ENCODE measurements at regions not wholly inside any gene's neighbourhood (a gene's known extent, or its start where the extent isn't known, plus 50 kb on each side); places are given as distances from the start of the nearest gene placed in this dataset.
A peak's percentile ranks its signal among the peaks of the same experiment; 100 is the strongest.
"Not testable (repeated sequence)": the region's sequence is repeated elsewhere in the genome, so short reads cannot be mapped to it uniquely, and the experiment has no call there.

DNA sequence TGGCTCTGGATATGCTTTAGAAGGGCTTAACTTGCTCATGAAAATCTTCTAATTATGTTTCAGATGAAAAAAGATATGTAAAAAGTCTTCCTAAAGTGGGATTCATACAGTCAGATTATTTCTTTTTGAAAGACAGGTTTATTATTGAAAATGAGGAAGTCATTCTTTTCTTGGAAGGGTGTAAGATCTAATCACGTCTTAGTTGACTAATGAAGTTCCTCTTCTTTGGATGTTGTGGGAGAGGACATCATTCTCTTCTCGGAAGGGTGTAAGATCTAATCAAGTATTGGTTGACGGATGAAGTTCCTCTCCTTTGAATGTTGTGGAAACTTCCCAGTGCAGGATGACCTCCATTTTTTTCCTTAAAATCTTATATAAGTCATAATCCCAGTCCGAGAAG, 74.9 kb downstream of the ALG10 start:
- no peak for DNase-seq (ENCODE audit: low spot score)

DNA sequence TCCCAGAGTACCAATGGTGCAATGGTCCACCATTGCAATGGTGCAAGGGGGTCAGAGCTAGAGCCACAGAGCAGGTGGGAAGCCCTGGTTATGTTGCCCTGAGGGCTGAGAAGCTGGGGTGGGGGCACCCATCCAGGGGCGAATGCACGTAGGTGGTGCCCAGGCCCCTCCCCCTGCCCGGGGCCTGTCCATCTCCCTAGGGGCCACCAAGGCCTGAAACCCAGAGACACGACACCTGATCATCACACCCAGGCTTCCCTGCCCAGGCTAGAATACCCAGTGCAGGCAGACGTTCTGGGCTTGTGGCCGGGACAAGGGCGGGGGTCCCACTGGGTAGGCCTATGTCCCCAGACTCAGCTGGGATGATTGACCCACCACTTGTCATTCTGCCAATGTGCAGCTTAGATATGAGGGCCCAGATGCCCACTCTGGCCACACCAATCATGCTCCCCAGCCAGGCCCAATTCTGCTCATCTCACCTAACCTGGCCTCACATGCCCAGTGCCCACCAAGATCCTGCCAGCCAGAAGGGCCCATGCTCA, 83.2 kb downstream of the ALG10 start:
- DNase-seq (ENCODE audit: low spot score), result no peak

DNA sequence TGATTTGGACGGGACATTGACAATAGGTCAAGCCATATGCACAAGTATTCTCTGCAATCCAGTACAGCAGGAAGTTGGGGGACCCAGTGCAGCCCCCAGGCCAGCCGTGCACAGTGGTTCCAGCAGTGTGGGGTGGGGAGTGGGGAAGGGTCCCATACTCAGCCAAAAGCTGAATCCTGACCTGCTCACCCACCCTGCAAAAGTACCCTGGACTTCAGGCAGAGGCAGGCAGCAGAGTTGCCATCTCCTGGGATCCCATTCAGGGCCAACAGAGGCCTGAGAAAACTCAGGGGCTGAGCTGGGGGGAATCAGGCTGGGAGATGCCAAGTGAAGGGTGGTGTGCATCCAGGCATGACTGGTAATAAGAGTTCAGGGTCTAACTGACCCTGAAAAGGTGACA, 83.9 kb downstream of the ALG10 start:
- no peak for DNase-seq (ENCODE audit: low spot score)

DNA sequence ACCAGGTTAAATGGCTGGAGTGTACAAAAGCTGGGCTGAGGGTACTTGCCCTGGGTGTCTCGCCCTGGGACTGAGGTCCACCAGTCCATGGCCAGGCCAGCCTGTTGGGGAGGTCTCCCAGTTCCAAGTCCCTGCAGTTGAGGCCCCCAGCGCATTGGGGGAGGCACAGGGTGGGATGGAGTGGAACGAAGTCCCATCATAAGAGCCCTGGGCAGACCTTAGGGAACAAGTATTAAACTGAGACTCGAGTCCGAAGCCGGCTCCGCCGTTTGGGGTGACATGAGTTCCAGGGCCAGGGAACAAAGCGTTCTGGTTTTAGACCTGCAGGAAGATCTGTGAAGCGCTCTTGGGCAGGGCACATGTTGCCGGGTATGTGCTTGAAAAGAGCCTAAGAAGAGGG, 84.7 kb downstream of the ALG10 start:
- no peak for DNase-seq (ENCODE audit: low spot score)

DNA sequence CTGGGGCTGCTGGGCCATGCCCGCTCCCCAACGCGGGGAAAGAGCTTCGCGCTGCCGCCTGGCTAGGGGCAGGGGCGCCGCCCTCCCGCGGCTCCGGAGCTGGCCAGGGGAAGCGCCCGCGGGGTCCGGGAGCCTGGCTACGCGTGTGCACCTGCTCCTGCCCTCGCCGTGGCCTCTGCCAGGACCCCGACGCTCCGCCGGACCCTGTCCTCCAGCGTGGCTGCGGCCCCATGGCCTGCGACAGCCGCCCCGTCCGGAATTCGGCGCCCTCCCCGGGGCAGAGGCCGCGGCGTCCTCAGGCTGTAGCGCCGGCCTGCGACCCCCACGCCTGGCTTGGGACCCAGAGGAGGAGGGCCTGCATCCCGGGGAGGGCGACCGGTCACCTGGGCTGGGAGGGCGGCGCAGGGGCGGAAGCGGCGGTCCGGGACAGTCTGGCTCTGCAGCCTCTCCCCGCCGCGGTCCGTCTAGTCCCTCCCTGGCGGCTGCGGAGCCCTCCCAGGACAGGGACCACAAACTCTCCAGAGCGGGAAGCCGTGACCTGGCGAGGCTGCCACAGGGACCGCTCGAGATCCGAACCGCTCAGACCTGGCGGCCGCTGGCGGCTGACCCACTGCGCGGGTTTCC, 85.6 kb downstream of the ALG10 start:
- no peak for DNase-seq (ENCODE audit: low spot score)

DNA sequence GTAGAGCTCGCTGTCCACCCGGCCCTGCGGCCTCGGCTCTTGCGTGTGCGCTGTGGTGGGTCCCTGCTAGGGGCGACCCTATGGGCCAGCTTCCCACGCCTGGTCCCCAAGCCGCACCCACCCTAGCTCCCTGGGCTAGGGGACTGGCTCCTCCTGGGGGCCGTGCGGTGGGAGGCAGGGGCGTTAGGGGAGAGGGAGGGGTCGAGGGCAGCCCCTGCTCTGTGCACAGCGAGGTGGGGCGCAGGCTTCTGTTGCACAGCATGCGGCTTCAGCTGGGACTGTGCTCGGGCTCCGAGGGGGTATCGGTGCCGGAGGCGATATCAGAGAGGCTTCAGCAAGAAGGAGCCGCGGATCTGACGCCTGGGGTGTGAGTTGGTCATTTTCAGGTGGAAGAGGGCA, 86.1 kb downstream of the ALG10 start:
- no peak for DNase-seq (ENCODE audit: low spot score)

DNA sequence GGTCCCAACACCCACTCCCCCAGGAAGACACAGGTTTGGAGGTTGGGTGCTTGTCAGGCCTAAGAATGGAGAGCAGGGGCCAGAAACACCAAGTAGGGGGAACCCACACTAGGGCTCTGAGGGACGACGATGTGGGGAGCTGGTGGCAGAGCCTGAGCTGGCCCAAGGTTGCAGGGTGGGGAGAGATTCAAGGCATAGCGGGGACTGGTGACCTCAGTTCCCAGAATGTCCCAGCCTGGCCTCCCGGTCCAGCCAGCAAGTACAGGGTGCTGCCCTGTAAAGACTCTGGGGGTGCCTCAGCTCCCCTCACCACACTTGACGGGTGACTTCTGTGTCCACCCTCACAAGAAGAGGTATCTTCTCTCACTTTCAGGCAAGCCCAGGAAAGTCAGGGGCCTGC, 86.7 kb downstream of the ALG10 start:
- DNase-seq (ENCODE audit: low spot score), result no peak

DNA sequence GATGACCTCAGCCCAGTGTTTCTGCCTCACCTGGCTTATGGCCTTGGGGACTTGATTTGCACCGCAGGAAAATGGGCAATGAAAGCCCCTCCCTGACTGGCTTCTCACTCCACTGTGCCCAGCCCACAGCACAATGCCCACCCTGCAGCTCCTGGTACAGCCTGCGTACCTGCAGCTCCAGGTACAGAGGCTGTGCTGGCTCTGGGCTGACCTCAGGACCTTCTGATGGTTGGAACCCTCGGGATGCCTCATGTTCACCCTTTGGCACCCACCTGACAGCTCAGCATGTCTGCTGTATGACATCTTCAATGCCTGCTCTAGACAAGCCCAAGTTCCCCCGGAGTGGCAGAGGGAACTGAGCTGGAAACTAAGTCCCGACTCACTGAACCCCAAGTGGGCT, 87.1 kb downstream of the ALG10 start:
- no peak for DNase-seq (ENCODE audit: low spot score)

DNA sequence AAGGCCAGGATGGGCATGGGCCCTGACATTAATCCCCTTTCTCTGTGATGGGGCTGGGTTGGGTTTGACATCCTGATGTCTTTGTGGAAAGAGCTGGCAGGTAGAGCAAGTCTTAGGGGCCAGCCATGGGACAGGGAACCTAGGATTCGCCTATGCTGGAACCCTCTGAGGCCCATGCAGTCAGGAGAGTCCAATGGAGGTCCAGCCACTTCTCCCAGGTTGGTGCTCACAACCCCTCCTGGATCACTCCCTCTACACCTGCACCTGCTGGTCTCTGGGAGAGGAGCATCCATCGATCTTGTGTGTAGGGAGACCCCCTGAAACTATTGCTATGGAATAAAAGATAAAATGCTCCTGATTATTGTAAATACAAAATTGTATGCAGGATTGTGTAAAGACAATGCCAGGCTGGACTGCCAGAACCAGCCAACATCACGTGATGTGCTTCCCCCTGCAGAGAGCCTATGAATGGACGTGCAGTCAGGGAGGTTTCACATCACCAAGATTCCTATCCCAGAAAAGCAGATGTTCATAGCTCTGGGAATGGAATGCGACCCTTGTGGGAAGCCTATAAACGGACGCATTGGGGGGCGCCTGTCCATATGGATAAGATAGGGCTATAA, 87.7 kb downstream of the ALG10 start:
- not testable (repeated sequence) for DNase-seq (ENCODE audit: low spot score)

DNA sequence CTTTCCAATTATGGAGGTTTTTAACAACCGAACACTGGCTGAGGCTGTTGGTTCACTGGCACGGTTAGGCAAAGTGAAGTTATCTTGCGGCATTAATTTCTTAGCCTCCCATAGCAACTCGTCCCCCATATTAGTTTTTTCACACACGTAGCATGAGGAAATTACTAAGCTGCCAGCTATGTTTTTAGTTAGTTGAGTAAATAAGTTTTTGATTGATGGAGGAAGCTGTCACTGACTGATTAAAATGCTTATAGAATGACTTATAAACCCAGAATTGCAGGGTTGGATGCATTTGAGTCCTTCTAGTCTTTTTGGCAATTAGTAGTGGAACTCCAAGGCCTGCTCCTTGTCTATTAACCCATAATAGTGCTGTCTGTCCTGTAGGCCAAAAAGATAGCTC, 97.1 kb downstream of the ALG10 start:
- DNase-seq (ENCODE audit: low spot score), result no peak

DNA sequence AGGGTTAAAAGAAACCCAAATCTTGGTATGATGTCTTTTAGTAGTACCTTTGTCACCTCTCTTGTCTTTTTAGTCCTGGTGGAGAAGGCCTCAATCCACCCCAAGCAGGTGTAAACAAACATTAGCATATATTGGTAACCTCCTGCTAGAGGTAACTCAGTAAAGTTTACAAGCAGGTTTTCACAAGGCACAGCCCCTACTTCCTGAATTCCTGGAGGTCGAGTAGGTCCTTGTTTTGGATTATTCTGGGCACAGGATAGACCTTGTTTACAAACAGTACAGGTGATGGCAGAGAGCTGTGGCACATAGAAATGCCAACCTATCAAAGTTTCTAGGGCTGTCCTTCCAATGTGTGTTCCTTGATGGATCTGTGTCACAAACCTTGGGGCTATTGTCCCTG, 99.1 kb downstream of the ALG10 start:
- DNase-seq (ENCODE audit: low spot score), result no peak

DNA sequence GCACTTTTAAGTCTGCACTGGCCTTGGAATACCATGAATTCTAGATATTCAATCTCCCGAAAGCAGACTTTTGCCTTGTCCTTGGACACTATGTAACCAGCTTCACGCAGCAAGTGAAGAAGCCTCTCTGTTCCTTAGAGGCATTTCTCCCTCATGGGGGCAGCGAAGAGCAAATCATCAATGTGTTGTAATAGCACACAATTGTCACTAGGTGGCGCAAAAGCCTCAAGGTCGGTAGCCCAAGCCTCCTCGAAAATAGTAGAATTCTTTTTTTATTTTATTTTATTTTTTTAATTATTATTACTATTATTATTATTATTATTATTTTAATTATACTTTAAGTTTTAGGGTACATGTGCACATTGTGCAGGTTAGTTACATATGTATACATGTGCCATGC, 100.8 kb downstream of the ALG10 start:
- peak; percentile 52 for DNase-seq (ENCODE audit: low spot score)

DNA sequence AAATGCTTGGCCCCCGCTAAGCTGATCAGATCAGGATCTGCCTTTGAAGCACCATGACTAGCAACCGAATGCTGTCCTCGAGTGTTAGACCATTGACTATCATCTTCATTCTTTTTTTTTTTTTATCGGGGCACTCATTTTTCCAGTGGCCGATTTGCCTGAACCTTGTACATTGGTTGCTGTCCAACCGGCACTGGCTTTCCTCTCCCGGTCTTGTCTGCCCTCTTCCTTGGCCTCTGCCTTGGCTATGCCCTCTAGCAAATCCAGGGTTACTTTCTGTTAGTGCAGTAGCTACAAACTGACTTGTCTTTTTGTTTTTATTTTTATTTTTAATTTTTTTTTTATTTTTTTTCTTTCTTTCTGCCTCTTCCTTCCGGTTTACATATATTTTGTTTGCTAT, 102.3 kb downstream of the ALG10 start:
- no peak for DNase-seq (ENCODE audit: low spot score)

DNA sequence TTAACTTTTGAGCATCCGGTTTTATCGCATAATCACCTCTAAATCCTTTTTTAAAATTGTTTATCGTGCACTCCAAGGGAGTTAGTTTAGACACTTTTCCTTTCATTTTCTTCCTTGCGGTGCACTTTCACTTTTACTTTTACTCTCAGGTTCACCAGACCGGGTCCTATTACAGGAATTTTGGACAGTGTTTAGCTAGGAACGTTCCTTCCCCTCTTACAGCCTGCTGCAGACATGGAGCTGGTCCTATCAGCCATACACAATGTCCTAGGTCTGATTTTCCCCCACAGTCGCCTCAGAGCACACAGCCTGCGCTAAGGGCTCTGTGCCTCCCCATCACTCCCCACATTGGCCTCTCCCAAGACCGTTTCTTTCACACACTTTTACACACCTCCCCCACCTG, 103.9 kb downstream of the ALG10 start:
- DNase-seq (ENCODE audit: low spot score), result no peak

DNA sequence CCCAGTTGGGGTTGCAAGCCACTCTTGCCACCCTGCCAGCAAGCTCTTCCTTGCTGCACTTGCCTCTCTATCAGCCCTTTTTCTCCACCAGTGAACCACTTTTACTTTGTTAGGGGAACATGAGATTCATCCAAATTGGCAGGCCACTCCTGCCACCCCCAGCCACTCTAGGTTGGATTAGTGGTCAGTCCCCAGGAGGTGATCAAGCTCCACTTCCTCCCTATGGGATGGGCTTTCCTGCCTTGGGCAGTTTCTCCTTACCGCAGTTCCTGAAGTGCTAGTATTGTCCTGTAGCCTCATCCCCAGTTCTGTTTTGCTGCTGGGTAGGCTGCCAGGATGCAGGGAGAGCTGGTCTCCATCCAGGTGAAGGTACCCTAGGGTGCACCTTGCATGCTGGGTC, 104.5 kb downstream of the ALG10 start:
- no peak for DNase-seq (ENCODE audit: low spot score)

DNA sequence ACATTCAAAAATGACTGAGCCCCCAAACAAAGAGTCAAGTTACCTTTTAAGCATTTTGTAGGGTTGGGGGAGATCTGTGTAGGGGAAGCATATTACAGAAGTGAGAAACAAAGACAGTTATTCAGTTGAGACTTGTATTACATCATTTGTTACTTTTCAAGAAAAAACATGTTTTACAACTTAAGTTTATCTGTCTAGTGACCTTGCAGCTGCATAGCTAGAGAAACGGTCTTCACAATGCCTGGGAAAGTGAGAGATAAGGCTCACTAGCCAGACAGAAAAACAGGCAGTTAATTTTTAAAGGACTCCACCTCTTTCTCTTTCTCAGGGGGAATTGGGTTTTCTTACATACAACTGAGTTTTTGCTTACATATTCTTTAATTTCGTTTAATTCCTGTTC, 105.1 kb downstream of the ALG10 start:
- DNase-seq (ENCODE audit: low spot score), result not testable (repeated sequence)

DNA sequence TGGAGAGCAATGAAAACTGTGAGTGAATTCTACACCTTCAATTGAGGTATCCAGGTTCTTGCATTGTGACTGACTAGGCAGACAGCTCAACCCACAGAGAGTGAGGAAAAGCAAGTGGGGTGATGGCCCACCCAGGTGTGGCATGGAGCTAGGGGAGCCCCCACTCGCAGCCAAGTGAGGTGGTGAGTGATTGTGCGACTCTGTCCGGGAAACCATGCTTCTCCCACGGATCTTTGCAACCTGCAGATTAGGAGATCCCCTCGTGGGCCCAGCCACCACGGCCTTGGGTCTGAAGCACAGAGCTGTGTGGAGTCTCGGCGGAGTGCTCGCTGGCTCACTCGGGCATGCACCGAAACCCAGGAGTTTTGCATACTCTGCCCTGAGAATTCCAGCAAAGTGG, 120.1 kb downstream of the ALG10 start:
- no peak for DNase-seq (ENCODE audit: low spot score)

DNA sequence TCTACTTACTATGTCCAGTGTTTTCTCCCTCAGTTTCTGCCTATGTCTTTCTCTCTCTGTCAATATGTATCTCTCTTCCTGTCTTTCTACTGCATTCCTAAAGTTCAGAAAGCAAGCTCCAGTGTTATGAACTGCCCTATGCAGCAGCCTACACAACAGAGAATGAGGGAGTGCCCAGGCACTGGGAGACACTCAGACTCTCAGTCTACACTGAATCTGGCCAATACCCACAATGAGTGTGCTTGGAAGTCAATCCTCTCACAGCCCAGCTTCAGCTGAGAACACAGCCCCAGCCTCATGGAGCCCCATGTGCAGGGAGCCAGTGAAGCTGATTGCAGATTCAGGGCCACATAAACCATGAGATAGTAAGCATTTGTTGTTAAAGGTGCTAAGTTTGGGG, 128.7 kb downstream of the ALG10 start:
- no peak for DNase-seq (ENCODE audit: low spot score)

DNA sequence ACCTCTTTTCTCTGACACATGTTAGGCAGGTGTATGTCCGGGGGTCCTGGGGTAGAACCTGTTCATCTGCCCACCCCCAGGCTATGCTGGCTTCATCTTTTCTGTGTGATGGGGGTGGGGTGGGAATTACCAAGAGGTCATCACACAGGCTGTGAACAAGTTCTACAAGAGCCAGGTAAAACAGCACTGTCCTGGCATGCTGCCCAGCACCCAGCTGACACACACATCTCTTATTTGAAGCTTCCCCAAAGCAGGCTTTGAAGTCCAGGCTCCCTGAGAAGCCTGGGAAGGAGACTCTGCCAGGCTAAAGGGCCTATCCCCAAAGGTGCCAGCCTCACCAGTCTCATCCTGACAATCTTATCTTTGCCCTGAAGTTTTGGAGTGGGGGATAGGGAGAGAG, 141.1 kb downstream of the ALG10 start:
- no peak for DNase-seq (ENCODE audit: low spot score)

DNA sequence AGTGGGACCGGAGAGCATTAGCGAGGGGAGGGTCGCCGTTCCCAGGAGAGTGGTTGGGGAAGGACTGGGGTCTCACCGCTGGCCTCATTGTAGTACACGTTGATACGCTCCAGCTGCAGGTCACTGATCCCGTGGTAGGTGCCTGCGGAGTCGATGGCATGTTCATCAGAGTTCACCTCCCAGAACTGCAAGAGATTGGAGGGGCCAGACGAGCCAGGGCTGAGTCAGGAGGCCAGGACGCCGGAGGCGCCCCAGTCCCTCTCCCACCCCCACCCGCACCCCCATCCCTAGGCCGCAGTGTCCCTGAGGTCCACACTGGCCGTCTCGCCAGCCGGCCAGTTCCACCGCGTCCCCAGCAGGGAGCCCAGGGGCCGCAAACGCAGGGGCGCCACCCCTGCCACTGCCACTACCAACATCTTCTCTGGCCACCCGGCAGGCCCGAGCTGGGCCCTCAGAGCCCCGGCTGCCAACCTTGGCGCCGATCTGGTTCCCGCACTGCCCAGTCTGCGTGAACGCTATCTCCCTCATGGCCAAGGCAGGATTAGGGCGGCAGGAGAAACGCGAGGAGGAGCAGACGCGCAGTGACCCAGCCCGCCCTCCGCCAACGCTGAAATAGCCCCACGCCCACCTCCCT, 144.2 kb downstream of the ALG10 start:
- DNase-seq (ENCODE audit: low spot score), result no peak

DNA sequence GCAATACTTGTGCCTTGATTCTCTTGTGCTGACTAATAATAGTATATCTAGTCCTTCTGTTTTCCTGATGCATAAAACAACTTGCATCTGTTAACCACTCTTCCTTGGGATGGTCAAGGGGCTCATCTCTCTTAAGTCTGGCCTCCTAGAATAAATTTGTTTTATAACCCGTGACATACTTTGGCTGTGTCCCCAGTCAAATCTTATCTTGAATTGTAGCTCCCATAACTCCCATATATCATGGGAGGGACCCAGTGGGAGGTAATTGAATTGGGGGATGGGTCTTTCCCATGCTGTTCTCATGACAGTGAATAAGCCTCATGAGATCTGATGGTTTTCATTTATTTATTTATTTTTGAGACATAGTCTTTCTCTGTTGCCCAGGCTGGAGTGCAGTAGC, 146.2 kb downstream of the ALG10 start:
- not testable (repeated sequence) for DNase-seq (ENCODE audit: low spot score)

DNA sequence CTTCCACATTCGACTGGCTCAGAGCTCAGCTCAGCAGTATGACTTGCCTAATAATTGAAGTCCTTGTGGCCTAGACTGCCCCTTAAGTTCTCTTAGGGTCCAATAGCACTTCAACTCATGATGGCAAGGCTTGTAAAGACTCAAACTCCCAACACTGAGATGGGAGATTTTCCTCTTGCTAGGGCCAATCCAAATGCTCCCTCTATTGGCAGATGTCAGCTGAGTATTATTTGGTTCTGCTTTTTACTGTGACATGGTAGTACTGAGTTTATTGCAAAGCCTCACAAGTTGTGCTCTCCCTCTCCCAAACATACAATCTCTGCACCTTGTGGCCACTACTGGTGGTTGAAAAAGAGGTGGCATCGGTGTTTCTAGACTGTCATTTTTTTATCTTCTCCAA, 164.2 kb downstream of the ALG10 start:
- DNase-seq (ENCODE audit: low spot score), result no peak

DNA sequence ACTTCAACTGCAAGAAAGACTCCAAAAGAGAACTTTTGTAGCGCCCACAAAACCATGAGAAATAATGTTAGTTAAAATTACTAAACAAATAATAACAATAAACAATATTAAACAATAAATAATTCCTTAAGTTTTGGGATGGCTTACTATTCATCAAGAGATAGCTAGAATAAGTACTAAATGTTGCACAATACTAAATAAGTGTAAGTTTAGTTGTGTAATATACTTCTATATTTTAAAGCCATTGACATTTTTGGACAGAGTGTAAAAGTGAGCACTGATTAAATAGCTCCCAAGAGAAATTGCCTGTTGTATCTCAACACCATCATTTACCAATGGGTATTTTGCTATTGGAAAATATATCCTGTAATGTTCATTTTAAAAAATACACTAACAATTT, 166.7 kb downstream of the ALG10 start:
- no peak for DNase-seq (ENCODE audit: low spot score)

DNA sequence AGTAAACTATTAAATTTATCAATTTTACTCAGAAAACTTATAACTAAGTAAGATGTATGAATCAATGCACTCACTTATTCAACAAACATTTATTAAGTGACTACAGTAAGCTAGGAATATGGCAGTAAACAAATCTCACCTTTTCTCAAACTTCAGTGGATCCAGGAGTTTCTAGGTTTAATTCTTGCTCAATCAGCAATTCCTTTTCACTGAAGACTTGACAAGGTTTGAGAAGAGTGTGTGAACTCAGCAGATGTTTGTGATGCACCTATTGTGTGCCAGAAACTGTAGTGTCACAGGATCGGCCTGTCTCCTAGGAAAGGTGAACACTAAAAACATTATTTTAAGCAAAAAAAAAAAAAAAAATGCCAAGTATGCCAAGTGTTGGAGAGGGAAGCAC, 167.8 kb downstream of the ALG10 start:
- no peak for DNase-seq (ENCODE audit: low spot score)
